Skeletal muscle tissue (tissue), 3 donors: ENCODE measurements at regions not wholly inside any gene's neighbourhood (a gene's known extent, or its start where the extent isn't known, plus 50 kb on each side); places are given as distances from the start of the nearest gene placed in this dataset.
A peak's percentile ranks its signal among the peaks of the same experiment; 100 is the strongest.

ENCODE experiments used
- H3K27ac ChIP-seq: one replicate; pipeline ENCODE4 v1.7.0; 2013; ENCODE audit warnings: mild to moderate bottlenecking, low read depth, low read length, inconsistent platforms
- H3K27me3 ChIP-seq, 3 donors: one replicate each; pipeline ENCODE4 v1.7.0; 2013; ENCODE audit warnings: low read length in 3 of 3; ENCODE audit not compliant: control insufficient read depth in 3 of 3, insufficient read depth in 3 of 3
- H3K36me3 ChIP-seq, 3 donors: one replicate each; pipeline ENCODE4 v1.7.0; 2013; ENCODE audit warnings: low read length in 3 of 3; ENCODE audit not compliant: control insufficient read depth in 3 of 3, insufficient read depth in 3 of 3
- H3K4me1 ChIP-seq, 3 donors: one replicate each; pipeline ENCODE4 v1.7.0; 2013; ENCODE audit warnings: low read length in 3 of 3, mild to moderate bottlenecking in 3 of 3; ENCODE audit not compliant: control insufficient read depth in 3 of 3, insufficient read depth in 3 of 3
- H3K4me3 ChIP-seq, 3 donors: one replicate each; pipeline ENCODE4 v1.7.0; 2013; ENCODE audit warnings: low read length in 3 of 3
- H3K9ac ChIP-seq, 3 donors: one replicate each; pipeline ENCODE4 v1.7.0; 2013; ENCODE audit warnings: low read length in 3 of 3, mild to moderate bottlenecking in 3 of 3, moderate library complexity in 2 of 3, low read depth in 1 of 3
- H3K9me3 ChIP-seq, 3 donors: one replicate each; pipeline ENCODE4 v1.7.0; 2013; ENCODE audit warnings: low read length in 3 of 3; ENCODE audit not compliant: control insufficient read depth in 3 of 3
- donor health status: Osteomylitis.

GRCh38 chr15:95323796-95324195 lies 1006.7 kb upstream of the NR2F2 start:
- Histone ChIP-seq H3K9ac (no peak overlapping the region), H3K9me3 (no peaks in the 10 kb centered on the region), H3K36me3 (no peaks in the 10 kb centered on the region), H3K4me1 (peaks cover 0 to 2% (median 0%) of the 10 kb centered on the region in 3 donors), H3K27ac (peak overlapping the region; percentile 58), H3K27me3 (peaks cover 0 to 10% (median 6%) of the 10 kb centered on the region in 3 donors), H3K4me3 (no peak overlapping the region)

- Histone ChIP-seq H3K4me3 (no peak overlapping the region), H3K9me3 (no peaks in the 10 kb centered on the region), H3K27ac (peak overlapping the region; percentile 58), H3K4me1 (peaks cover 0 to 2% (median 0%) of the 10 kb centered on the region in 3 donors), H3K9ac (no peak overlapping the region), H3K27me3 (peaks cover 0 to 10% (median 6%) of the 10 kb centered on the region in 3 donors), H3K36me3 (no peaks in the 10 kb centered on the region)
These were observed 1005.8 kb upstream of the NR2F2 start for GRCh38 chr15:95324656-95325055.

GRCh38 chr15:95325763-95326404 lies 1004.6 kb upstream of the NR2F2 start:
- Histone ChIP-seq H3K27ac (peak overlapping the region; percentile 62), H3K36me3 (no peaks in the 10 kb centered on the region), H3K9me3 (no peaks in the 10 kb centered on the region), H3K4me3 (peak overlapping the region in 1 of 3 donors; percentile 68), H3K4me1 (peaks cover 0 to 2% (median 0%) of the 10 kb centered on the region in 3 donors), H3K27me3 (peaks cover 0 to 10% (median 6%) of the 10 kb centered on the region in 3 donors), H3K9ac (peak overlapping the region in 2 of 3 donors; percentile 68 to 75)

- H3K27me3 ChIP-seq = peaks cover 0 to 10% (median 6%) of the 10 kb centered on the region in 3 donors
- H3K9ac ChIP-seq = peak overlapping the region; percentile 11 to 75 (median 68)
- H3K36me3 ChIP-seq = no peaks in the 10 kb centered on the region
- peaks cover 0 to 2% (median 0%) of the 10 kb centered on the region in 3 donors for H3K4me1 ChIP-seq
- peak overlapping the region; percentile 18 to 68 (median 66) for H3K4me3 ChIP-seq
- H3K27ac ChIP-seq = peak overlapping the region; percentile 62
- no peaks in the 10 kb centered on the region for H3K9me3 ChIP-seq
These were observed 1003.9 kb upstream of the NR2F2 start for GRCh38 chr15:95326431-95327182.

GRCh38 chr15:95327183-95327525 lies 1003.3 kb upstream of the NR2F2 start:
- Histone ChIP-seq H3K4me1 (peaks cover 0 to 2% (median 0%) of the 10 kb centered on the region in 3 donors), H3K9me3 (no peaks in the 10 kb centered on the region), H3K4me3 (peak overlapping the region; percentile 18 to 68 (median 66)), H3K27ac (peak overlapping the region; percentile 62), H3K36me3 (no peaks in the 10 kb centered on the region), H3K27me3 (peaks cover 0 to 10% (median 6%) of the 10 kb centered on the region in 3 donors), H3K9ac (peak overlapping the region in 2 of 3 donors; percentile 11 to 75)

GRCh38 chr15:95327661-95328060 lies 1002.8 kb upstream of the NR2F2 start:
- H3K9ac ChIP-seq = peak overlapping the region in 1 of 3 donors; percentile 34
- H3K4me1 ChIP-seq = peaks cover 0 to 2% (median 0%) of the 10 kb centered on the region in 3 donors
- no peaks in the 10 kb centered on the region for H3K9me3 ChIP-seq
- H3K27ac ChIP-seq = peak overlapping the region; percentile 21
- peaks cover 0 to 10% (median 6%) of the 10 kb centered on the region in 3 donors for H3K27me3 ChIP-seq
- peak overlapping the region in 1 of 3 donors; percentile 17 for H3K4me3 ChIP-seq
- H3K36me3 ChIP-seq = no peaks in the 10 kb centered on the region

GRCh38 chr15:95328559-95328958 lies 1001.9 kb upstream of the NR2F2 start:
- no peaks in the 10 kb centered on the region for H3K9me3 ChIP-seq
- H3K4me3 ChIP-seq = no peak overlapping the region
- peak overlapping the region; percentile 21 for H3K27ac ChIP-seq
- H3K36me3 ChIP-seq = no peaks in the 10 kb centered on the region
- H3K27me3 ChIP-seq = peaks cover 0 to 10% (median 6%) of the 10 kb centered on the region in 3 donors
- peaks cover 0 to 2% (median 0%) of the 10 kb centered on the region in 3 donors for H3K4me1 ChIP-seq
- no peak overlapping the region for H3K9ac ChIP-seq

GRCh38 chr15:95329362-95329761 lies 1001.1 kb upstream of the NR2F2 start:
- Histone ChIP-seq H3K9ac (peak overlapping the region in 1 of 3 donors; percentile 55), H3K4me3 (peak overlapping the region in 2 of 3 donors; percentile 3 to 36), H3K4me1 (peaks cover 0 to 2% (median 0%) of the 10 kb centered on the region in 3 donors)

GRCh38 chr15:95341686-95342085 lies 988.8 kb upstream of the NR2F2 start:
- Histone ChIP-seq H3K9me3 (no peaks in the 10 kb centered on the region), H3K27me3 (no peaks in the 10 kb centered on the region), H3K4me1 (no peaks in the 10 kb centered on the region), H3K27ac (no peak overlapping the region), H3K9ac (no peak overlapping the region), H3K36me3 (no peaks in the 10 kb centered on the region), H3K4me3 (no peak overlapping the region)

More at GRCh38 chr15:95329362-95329761, 1001.1 kb upstream of the NR2F2 start:
- H3K27ac ChIP-seq = peak overlapping the region; percentile 46
- H3K27me3 ChIP-seq = peaks cover 0 to 10% (median 6%) of the 10 kb centered on the region in 3 donors
- no peaks in the 10 kb centered on the region for H3K36me3 ChIP-seq
- H3K9me3 ChIP-seq = no peaks in the 10 kb centered on the region

- H3K27me3 ChIP-seq = peaks cover 0 to 2% (median 0%) of the 10 kb centered on the region in 3 donors
- H3K9me3 ChIP-seq = no peaks in the 10 kb centered on the region
- H3K9ac ChIP-seq = no peak overlapping the region
- H3K27ac ChIP-seq = no peak overlapping the region
- H3K4me3 ChIP-seq = no peak overlapping the region
- no peaks in the 10 kb centered on the region for H3K36me3 ChIP-seq
- H3K4me1 ChIP-seq = no peaks in the 10 kb centered on the region
These were observed 984.6 kb upstream of the NR2F2 start for GRCh38 chr15:95345867-95346266.
